Activated CD4-positive, alpha-beta memory T cell treated with anti-CD3 and anti-CD28 coated beads, Interleukin-2, amount 10 ng/mL, durations not matched to agents 7 days and 5 days (primary cell): ENCODE measurements at regions not wholly inside any gene's neighbourhood (a gene's known extent, or its start where the extent isn't known, plus 50 kb on each side); places are given as distances from the start of the nearest gene placed in this dataset.

Source experiments
- CTCF ChIA-PET: fragments of 350-600 bp; sonication (Branson Sonifier 250); formaldehyde crosslinking; loops from one replicate; lab custom pipeline; 2021; ENCODE audit warnings: antibody characterized with exemption, inconsistent platforms; lab: Charles Lee
- POLR2A ChIA-PET: fragments of 350-600 bp; sonication (Branson Sonifier 250); formaldehyde crosslinking; loops from one replicate; lab custom pipeline; 2021; ENCODE audit warnings: antibody characterized with exemption; lab: Charles Lee
- DNase-seq: peaks from one replicate; pipeline ENCODE4 v3.0.0-alpha.2; 2020
- H3K27ac Mint-ChIP-seq: one replicate; pipeline ENCODE4 v1.8.0; 2021; ENCODE audit warnings: mild to moderate bottlenecking, mixed read lengths
- H3K27me3 Mint-ChIP-seq: one replicate; pipeline ENCODE4 v1.8.0; 2021; ENCODE audit warnings: mixed read lengths
- H3K36me3 Mint-ChIP-seq: one replicate; pipeline ENCODE4 v1.8.0; 2021; ENCODE audit warnings: low read depth, mixed read lengths
- H3K4me1 Mint-ChIP-seq: one replicate; pipeline ENCODE4 v1.8.0; 2021; ENCODE audit warnings: mixed read lengths
- H3K4me3 Mint-ChIP-seq: one replicate; pipeline ENCODE4 v1.8.0; 2021; ENCODE audit warnings: mild to moderate bottlenecking, mixed read lengths
- H3K9me3 Mint-ChIP-seq: one replicate; pipeline ENCODE4 v1.8.0; 2021; ENCODE audit warnings: mixed read lengths

- DNase-seq: no peak
- Mint-ChIP-seq H3K36me3 (no peaks in the 10 kb centered on the region), H3K4me3 (no peak overlapping the region), H3K27ac (no peak overlapping the region), H3K9me3 (no peaks in the 10 kb centered on the region), H3K4me1 (peaks cover 2% of the 10 kb centered on the region), H3K27me3 (peaks cover 4% of the 10 kb centered on the region)
- ChIA-PET POLR2A (no interaction called here), CTCF (no interaction called here)
Measured at GRCh38 chr13:59444210-59444857, 719.4 kb downstream of the DIAPH3 start.

DNA sequence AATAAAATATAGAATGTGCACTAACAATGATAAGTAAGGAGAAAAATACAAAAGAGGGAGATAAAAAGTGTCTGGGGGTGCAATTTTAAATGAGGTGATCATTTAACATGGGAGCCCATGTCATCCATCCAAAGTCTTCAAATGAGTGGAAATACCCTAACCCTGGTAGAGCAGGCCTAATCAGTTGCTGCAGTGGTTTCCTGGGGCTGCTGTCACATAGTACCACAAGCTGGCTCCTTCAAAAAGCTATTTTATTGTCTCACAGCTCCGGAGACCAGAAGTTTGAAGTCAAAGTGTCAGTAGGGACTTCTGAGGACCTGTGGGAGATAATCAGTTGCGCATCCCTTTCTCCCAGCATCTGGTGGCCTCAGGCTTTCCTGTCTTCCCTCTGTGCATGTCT, 717.9 kb downstream of the DIAPH3 start:
- no peak for DNase-seq
- Mint-ChIP-seq H3K9me3 (no peaks in the 10 kb centered on the region), H3K4me1 (peaks cover 2% of the 10 kb centered on the region), H3K36me3 (no peaks in the 10 kb centered on the region), H3K4me3 (no peak overlapping the region), H3K27ac (no peak overlapping the region), H3K27me3 (peaks cover 4% of the 10 kb centered on the region)
- ChIA-PET POLR2A (no interaction called here), CTCF (no interaction called here)

GRCh38 chr13:59446391-59446790, 717.3 kb downstream of the DIAPH3 start:
- H3K9me3 Mint-ChIP-seq: no peaks in the 10 kb centered on the region
- POLR2A ChIA-PET: no interaction called here
- H3K36me3 Mint-ChIP-seq: no peaks in the 10 kb centered on the region
- H3K27ac Mint-ChIP-seq: no peak overlapping the region
- H3K4me1 Mint-ChIP-seq: no peaks in the 10 kb centered on the region
- no peak overlapping the region for H3K4me3 Mint-ChIP-seq
- DNase-seq: no peak
- H3K27me3 Mint-ChIP-seq: peaks cover 2% of the 10 kb centered on the region
- CTCF ChIA-PET: interaction anchor here (0.8 kb wide), 1 partner anchor 54 kb away, joined by 3 read pairs; no protein-coding TSS in a partner anchor

- CTCF ChIA-PET: interaction anchor here (0.8 kb wide), 1 partner anchor 55 kb away, joined by 3 read pairs; no protein-coding TSS in a partner anchor
- Mint-ChIP-seq H3K27me3 (peaks cover 1% of the 10 kb centered on the region), H3K36me3 (no peaks in the 10 kb centered on the region), H3K9me3 (no peaks in the 10 kb centered on the region), H3K4me1 (no peaks in the 10 kb centered on the region), H3K4me3 (no peak overlapping the region), H3K27ac (no peak overlapping the region)
- POLR2A ChIA-PET: no interaction called here
- DNase-seq: no peak
Measured at GRCh38 chr13:59447031-59447430, 716.7 kb downstream of the DIAPH3 start.

DNA sequence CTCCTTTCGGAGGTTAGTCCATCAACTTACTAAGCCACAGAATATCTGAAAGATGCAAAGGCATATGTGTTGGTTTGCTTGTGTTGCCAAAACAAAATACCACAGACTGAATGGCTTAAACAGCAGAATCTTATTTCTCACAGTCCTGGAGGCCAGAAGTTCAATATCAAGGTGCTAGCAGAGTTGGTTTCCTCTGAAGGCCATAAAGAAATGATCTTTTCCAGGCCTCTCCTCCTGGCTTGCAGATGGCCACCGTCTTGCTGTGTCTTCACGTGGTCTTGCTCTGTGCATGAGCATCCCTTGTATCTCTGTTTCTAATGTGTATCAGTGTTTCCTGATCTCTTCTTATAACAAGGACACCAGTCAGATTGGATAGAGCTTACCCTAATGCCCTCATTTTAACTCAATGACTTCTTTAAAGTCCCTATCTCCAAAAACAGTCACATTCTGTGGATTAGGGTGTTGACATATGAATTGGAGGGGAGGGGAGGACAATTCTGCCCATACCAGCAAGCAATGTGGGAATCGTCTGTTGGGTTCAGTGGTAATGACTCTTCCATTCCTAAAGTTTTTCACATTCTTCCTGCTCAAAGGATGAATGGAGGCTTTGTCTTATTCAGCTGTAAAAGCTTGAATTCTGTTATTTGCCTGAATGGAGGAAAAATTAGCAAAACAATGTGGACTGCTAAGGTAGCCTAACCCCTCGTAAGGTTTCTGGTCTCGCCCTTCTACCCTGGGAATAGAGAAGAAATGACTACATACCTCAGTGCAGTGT, 715.7 kb downstream of the DIAPH3 start:
- no peak for DNase-seq
- Mint-ChIP-seq H3K4me3 (no peak overlapping the region), H3K4me1 (no peaks in the 10 kb centered on the region), H3K27me3 (peaks cover 3% of the 10 kb centered on the region), H3K36me3 (no peaks in the 10 kb centered on the region), H3K9me3 (no peaks in the 10 kb centered on the region), H3K27ac (no peak overlapping the region)
- CTCF ChIA-PET: no interaction called here
- POLR2A ChIA-PET: no interaction called here

DNA sequence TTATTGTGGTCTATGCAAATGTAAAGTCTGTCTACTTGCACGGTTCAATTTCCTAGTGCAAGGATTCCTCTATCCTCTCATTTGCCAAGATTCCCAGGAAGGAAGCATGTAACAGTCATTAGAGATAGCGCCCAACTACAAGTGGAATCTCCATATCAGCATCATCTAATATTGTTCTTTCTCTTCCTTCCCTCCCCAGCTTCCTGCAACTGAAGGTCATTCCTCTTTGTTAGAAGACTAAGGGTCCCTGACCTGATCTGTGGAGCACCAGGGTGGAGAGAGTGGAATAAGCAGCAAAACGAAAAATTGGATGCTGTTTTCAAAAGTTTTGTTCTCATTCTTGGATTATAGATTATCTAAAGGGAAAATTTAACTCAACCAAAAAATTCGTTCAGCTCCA, 714.0 kb downstream of the DIAPH3 start:
- no peaks in the 10 kb centered on the region for H3K36me3 Mint-ChIP-seq
- ChIA-PET POLR2A (no interaction called here), CTCF (no interaction called here)
- no peaks in the 10 kb centered on the region for H3K9me3 Mint-ChIP-seq
- peaks cover 3% of the 10 kb centered on the region for H3K27me3 Mint-ChIP-seq
- H3K4me1 Mint-ChIP-seq: no peaks in the 10 kb centered on the region
- H3K4me3 Mint-ChIP-seq: no peak overlapping the region
- DNase-seq: no peak
- no peak overlapping the region for H3K27ac Mint-ChIP-seq

DNA sequence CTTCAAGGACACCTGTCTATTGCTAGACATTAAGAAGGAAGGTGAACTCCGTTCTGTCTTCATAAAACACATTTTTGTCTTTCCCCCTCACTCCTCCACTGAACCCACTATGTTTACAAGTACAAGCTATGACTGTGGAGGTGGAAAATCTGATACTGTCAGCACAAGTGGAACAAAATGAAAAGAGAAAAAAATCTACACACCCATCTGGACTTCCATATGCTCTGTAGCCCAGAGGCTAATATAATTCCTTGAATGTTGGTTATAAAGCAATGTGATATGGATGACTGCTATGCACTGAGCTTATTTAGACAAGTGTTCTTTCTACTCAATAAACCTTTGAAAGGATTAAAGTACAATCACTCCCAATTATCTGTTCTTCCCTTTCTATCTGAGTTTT, 713.5 kb downstream of the DIAPH3 start:
- Mint-ChIP-seq H3K27me3 (peaks cover 3% of the 10 kb centered on the region), H3K27ac (no peak overlapping the region), H3K4me1 (no peaks in the 10 kb centered on the region), H3K9me3 (no peaks in the 10 kb centered on the region), H3K36me3 (no peaks in the 10 kb centered on the region), H3K4me3 (no peak overlapping the region)
- POLR2A ChIA-PET: no interaction called here
- DNase-seq: no peak
- CTCF ChIA-PET: no interaction called here

GRCh38 chr13:59451236-59451635, 712.5 kb downstream of the DIAPH3 start:
- H3K9me3 Mint-ChIP-seq: no peaks in the 10 kb centered on the region
- no peak for DNase-seq
- no peaks in the 10 kb centered on the region for H3K36me3 Mint-ChIP-seq
- no peak overlapping the region for H3K27ac Mint-ChIP-seq
- ChIA-PET POLR2A (no interaction called here), CTCF (interaction anchor here (1.0 kb wide), 1 partner anchor 60 kb away, joined by 3 read pairs; no protein-coding TSS in a partner anchor)
- H3K27me3 Mint-ChIP-seq: peaks cover 3% of the 10 kb centered on the region
- no peak overlapping the region for H3K4me3 Mint-ChIP-seq
- H3K4me1 Mint-ChIP-seq: no peaks in the 10 kb centered on the region

DNA sequence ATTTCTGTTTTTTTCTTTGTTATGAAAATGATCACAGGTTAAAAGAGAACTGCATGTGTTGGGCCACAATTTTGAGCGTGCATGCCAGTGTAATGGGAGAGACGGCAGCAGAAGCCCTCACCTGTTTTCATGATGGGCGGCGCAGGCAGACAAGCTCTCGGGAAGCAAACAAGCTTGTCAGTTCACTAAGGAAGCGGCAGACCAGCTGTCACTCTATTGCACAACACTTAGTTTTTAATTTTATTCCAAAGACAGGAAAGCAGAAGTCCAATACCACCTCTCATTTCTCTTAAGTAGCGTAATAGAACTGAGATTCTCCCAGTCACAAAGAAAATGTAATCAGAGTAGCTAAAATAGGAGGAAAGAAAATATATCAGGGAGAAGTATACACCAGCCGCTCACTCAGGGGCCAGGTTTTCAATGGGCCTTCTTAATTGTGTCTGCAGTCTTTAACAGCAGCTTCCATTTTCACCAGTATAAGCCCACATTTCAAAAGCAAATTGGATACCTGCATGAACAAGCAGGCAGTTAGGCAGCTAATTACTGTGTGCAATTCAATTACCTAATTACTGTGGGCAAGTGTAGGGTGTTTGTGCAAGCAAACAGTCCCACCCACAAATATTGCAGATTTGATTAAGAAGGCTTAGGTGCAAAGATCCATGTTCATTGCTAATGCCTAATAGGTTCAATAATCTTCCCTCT, 711.4 kb downstream of the DIAPH3 start:
- no peaks in the 10 kb centered on the region for H3K4me1 Mint-ChIP-seq
- no peak for DNase-seq
- peaks cover 3% of the 10 kb centered on the region for H3K27me3 Mint-ChIP-seq
- H3K27ac Mint-ChIP-seq: no peak overlapping the region
- no peak overlapping the region for H3K4me3 Mint-ChIP-seq
- no peaks in the 10 kb centered on the region for H3K9me3 Mint-ChIP-seq
- ChIA-PET CTCF (interaction anchor here (1.5 kb wide), 1 partner anchor 61 kb away, joined by 3 read pairs; no protein-coding TSS in a partner anchor), POLR2A (no interaction called here)
- H3K36me3 Mint-ChIP-seq: no peaks in the 10 kb centered on the region

DNA sequence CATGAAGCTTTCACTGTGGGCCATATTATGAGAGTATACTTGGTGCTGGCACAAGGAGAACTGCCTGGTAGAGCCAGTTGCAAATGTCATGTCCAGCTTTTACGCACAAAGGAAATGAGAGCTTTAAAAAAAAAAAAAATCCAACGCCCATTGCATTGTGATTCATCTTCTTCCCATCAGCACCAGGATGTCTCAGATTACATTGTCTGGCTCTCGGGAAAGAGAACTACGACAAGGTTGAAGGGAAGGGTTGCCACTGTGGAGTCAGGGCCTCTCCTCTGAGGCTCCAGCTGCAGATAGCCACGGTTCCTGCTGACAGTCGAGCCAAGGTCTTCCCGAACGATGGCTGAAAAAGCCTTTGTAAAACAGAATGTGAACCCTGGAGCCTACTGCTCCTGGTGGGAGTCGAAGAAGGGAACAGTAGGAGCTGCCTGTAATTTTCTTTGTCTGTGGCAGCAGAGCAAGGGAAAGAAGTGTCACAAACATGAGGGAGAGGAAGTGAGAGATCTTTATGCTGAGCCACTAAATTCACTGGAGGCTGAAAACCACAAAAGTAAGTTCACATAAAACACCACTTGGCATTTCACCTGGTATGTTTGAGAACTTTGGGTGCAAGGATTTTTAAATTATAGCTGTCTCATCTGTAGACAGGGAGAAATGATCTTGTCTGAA, 704.7 kb downstream of the DIAPH3 start:
- Mint-ChIP-seq H3K27me3 (no peaks in the 10 kb centered on the region), H3K4me1 (no peaks in the 10 kb centered on the region), H3K9me3 (no peaks in the 10 kb centered on the region), H3K27ac (no peak overlapping the region), H3K4me3 (no peak overlapping the region), H3K36me3 (no peaks in the 10 kb centered on the region)
- DNase-seq: no peak
- ChIA-PET POLR2A (no interaction called here), CTCF (no interaction called here)

GRCh38 chr13:59459972-59460371, 703.8 kb downstream of the DIAPH3 start:
- ChIA-PET CTCF (no interaction called here), POLR2A (no interaction called here)
- no peak for DNase-seq
- Mint-ChIP-seq H3K4me3 (no peak overlapping the region), H3K36me3 (no peaks in the 10 kb centered on the region), H3K9me3 (no peaks in the 10 kb centered on the region), H3K27ac (no peak overlapping the region), H3K4me1 (no peaks in the 10 kb centered on the region), H3K27me3 (peaks cover 2% of the 10 kb centered on the region)

- Mint-ChIP-seq H3K4me3 (no peak overlapping the region), H3K27ac (no peak overlapping the region), H3K27me3 (peaks cover 2% of the 10 kb centered on the region), H3K4me1 (no peaks in the 10 kb centered on the region), H3K36me3 (no peaks in the 10 kb centered on the region), H3K9me3 (no peaks in the 10 kb centered on the region)
- ChIA-PET CTCF (no interaction called here), POLR2A (no interaction called here)
- no peak for DNase-seq
Measured at GRCh38 chr13:59461411-59461810, 702.3 kb downstream of the DIAPH3 start.

GRCh38 chr13:59463023-59463422, 700.7 kb downstream of the DIAPH3 start:
- Mint-ChIP-seq H3K4me3 (no peak overlapping the region), H3K27ac (no peak overlapping the region), H3K4me1 (no peaks in the 10 kb centered on the region), H3K36me3 (no peaks in the 10 kb centered on the region), H3K9me3 (no peaks in the 10 kb centered on the region), H3K27me3 (peaks cover 2% of the 10 kb centered on the region)
- CTCF ChIA-PET: no interaction called here
- DNase-seq: no peak
- POLR2A ChIA-PET: no interaction called here
